Tibial nerve (tissue), 4 donors: ENCODE measurements at regions not wholly inside any gene's neighbourhood (a gene's known extent, or its start where the extent isn't known, plus 50 kb on each side); places are given as distances from the start of the nearest gene placed in this dataset.

ENCODE experiments used
- DNase-seq, 2 donors: peaks; one replicate each; pipeline ENCODE4 v3.0.0-alpha.2; 2019; ENCODE audit warnings: low spot score in 2 of 2
- H3K27ac ChIP-seq, 4 donors: fragments of 200-600 bp; sonication (generic) in 3 of 4; one replicate each; pipeline ENCODE4 v1.5.1; 2017 to 2019; ENCODE audit warnings: mild to moderate bottlenecking in 1 of 4
- H3K27me3 ChIP-seq, 2 donors: fragments of 200-600 bp; sonication (generic) in 1 of 2; one replicate each; pipeline versions ENCODE4 v1.5.1 to v1.6.0; 2017 to 2019
- H3K36me3 ChIP-seq, 3 donors: fragments of 200-600 bp; sonication (generic); one replicate each; pipeline ENCODE4 v1.5.1; 2018 to 2019
- H3K4me1 ChIP-seq, 4 donors: fragments of 200-600 bp; sonication (generic) in 3 of 4; one replicate each; pipeline ENCODE4 v1.5.1; 2017 to 2019
- H3K4me3 ChIP-seq, 4 donors: fragments of 200-600 bp; sonication (generic) in 3 of 4; one replicate each; pipeline ENCODE4 v1.5.1; 2017 to 2019; ENCODE audit warnings: mild to moderate bottlenecking in 1 of 4, moderate library complexity in 1 of 4
- H3K9me3 ChIP-seq, 4 donors: fragments of 200-600 bp; sonication (generic) in 3 of 4; one replicate each; pipeline ENCODE4 v1.5.1; 2017 to 2019
- CTCF ChIP-seq, 5 experiments: fragments of 200-600 bp in 3 of 5; fragments of 450-650 bp in 2 of 5; sonication (generic) in 3 of 5; IDR thresholded peaks; one replicate each; pipeline ENCODE4 v1.5.1; 2016 to 2019; ENCODE audit warnings: antibody characterized with exemption in 5 of 5, mild to moderate bottlenecking in 3 of 5, moderate library complexity in 2 of 5
- EP300 ChIP-seq, 2 donors: sonication (generic); formaldehyde crosslinking; IDR thresholded peaks; one replicate each; pipeline ENCODE4 v1.6.1; 2017; ENCODE audit warnings: antibody characterized with exemption in 2 of 2, mild to moderate bottlenecking in 1 of 2
- POLR2A ChIP-seq, 2 donors: fragments of 450-650 bp; IDR thresholded peaks; one replicate each; pipeline ENCODE4 v1.6.1; 2017; ENCODE audit warnings: antibody characterized with exemption in 2 of 2, mild to moderate bottlenecking in 2 of 2, moderate library complexity in 2 of 2
- WGBS, 2 donors: methylation state at CpG; one replicate each; pipeline ENCODE4 v1.1.5; 2018; 5-methylcytosine and 5-hydroxymethylcytosine counted together

DNA sequence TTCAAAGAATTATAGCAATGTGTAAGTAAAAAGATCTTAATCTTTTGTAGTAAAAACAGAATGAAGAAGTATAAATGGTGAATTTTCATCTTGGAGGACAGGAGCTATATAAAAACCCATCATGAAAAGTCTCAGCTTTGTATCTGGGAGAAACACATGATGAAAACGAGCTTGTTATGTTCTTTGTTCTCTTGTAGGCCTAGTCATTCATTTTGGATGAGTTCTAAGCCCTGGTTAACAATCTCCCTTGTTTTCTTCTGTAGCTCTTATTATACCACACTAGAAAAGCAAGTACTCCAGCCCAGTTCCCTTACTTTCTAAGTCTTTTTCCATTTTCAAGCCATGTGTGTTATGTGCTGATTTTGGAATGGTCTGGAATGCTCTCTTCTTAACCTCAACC is 463.5 kb upstream of the RGS6 start:
- H3K9me3 ChIP-seq = peaks cover 0 to 7% (median 0%) of the 10 kb centered on the region in 4 donors
- no peaks in the 10 kb centered on the region for H3K27me3 ChIP-seq
- TF ChIP-seq CTCF (IDR thresholded peaks at IDR 0.05) (no peak), EP300 (IDR thresholded peaks at IDR 0.05) (no peak), POLR2A (IDR thresholded peaks at IDR 0.05) (no peak)
- peaks cover 0 to 50% (median 7%) of the 10 kb centered on the region in 4 donors for H3K4me1 ChIP-seq
- H3K27ac ChIP-seq = peak overlapping the region in 3 of 4 donors; percentile 6 to 58 (median 46)
- WGBS, 2 donors = 25 to 42% methylated on average over 1 of the region's 1 CpG
- peaks cover 0 to 7% (median 0%) of the 10 kb centered on the region in 3 donors for H3K36me3 ChIP-seq
- H3K4me3 ChIP-seq = no peak overlapping the region
- DNase-seq = no peak

DNA sequence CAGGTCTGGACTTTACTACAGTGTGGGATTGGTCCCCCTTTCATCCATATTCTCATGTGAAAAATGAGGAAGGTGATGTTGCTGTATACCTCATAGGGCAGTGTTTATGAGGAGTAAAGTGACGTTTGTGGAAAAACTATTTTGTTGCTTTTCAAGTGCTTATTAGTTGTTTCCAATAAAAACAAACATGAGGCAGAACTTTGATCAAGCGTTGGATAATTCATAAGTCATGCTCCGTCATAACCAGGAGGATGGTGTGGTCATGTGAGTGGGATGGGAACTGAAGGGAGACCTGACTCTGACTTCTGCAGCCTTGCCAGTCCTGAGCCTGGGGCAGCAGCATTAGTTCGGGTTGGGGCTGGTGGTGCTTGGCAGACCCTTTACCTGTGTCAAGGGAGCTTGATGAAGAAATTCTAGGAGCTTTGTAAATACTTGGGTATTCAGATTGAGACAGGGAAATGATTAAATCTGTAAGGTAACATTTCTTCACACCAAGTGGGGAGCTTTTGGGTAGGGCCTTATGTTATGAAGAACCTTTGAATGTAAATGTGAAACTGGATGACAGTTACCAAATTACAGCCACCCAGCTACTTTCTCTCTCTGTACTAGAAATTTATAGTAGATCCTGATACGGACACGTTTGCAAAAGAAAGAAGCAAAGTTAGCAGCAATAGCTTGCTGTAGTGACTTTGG is 462.4 kb upstream of the RGS6 start:
- Histone ChIP-seq H3K27me3 (no peaks in the 10 kb centered on the region), H3K27ac (peak overlapping the region in 2 of 4 donors; percentile 16 to 58), H3K9me3 (no peaks in the 10 kb centered on the region), H3K4me1 (peaks cover 0 to 61% (median 14%) of the 10 kb centered on the region in 4 donors), H3K4me3 (no peak overlapping the region), H3K36me3 (no peaks in the 10 kb centered on the region)
- no peak for DNase-seq
- 79 to 82% methylated on average over 6 of the region's 6 CpGs for WGBS, 2 donors
- TF ChIP-seq CTCF (IDR thresholded peaks at IDR 0.05) (no peak), POLR2A (IDR thresholded peaks at IDR 0.05) (no peak)

DNA sequence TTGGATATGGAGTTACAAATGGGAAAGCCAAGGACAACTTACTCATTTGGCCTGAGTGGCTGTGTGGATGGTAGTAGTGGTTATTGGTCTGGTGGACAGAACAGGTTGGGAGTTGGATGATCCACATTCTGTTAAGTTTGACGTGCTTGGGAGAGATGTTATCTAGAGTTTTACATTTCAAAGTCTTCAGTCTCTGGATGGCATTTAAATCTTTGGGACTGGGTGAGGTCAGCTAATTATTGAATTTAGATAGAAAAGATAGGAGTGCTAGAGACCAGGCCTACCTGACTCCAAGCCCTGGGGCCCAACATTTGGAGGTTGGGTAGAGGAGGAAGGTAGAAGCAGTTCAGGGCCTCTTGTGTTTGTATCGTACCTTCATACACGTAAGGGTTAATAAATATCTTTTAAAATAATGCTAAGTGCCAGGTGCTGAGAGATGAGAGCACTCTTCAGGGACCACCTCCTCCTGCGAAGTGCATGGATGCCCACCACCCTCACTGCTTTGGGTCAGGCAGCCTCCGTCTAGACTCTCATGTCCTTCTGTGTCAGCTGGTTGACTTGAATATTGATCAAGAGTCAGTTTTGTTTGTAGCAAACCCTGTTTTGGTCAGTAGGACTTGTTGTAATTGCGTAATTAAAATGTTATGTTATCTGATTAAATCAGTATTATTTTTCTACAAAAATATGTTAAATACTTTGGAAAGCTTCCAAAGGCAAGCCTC is 460.4 kb upstream of the RGS6 start:
- H3K4me3 ChIP-seq = no peak overlapping the region
- no peaks in the 10 kb centered on the region for H3K36me3 ChIP-seq
- no peaks in the 10 kb centered on the region for H3K9me3 ChIP-seq
- no peak for DNase-seq
- no peak for TF ChIP-seq CTCF (IDR thresholded peaks at IDR 0.05)
- no peak for TF ChIP-seq POLR2A (IDR thresholded peaks at IDR 0.05)
- peaks cover 0 to 65% (median 16%) of the 10 kb centered on the region in 4 donors for H3K4me1 ChIP-seq
- no peak overlapping the region for H3K27ac ChIP-seq
- 89 to 94% methylated on average over 6 of the region's 6 CpGs for WGBS, 2 donors
- no peaks in the 10 kb centered on the region for H3K27me3 ChIP-seq

- DNase-seq = no peak
- Histone ChIP-seq H3K27me3 (no peaks in the 10 kb centered on the region), H3K4me3 (no peak overlapping the region), H3K27ac (no peak overlapping the region), H3K36me3 (no peaks in the 10 kb centered on the region), H3K4me1 (peaks cover 0 to 57% (median 16%) of the 10 kb centered on the region in 4 donors), H3K9me3 (no peaks in the 10 kb centered on the region)
- 78 to 88% methylated on average over 4 of the region's 4 CpGs for WGBS, 2 donors
- TF ChIP-seq POLR2A (IDR thresholded peaks at IDR 0.05) (no peak), EP300 (IDR thresholded peaks at IDR 0.05) (no peak), CTCF (IDR thresholded peaks at IDR 0.05) (no peak)
Measured at GRCh38 chr14:71472356-71473340, 459.6 kb upstream of the RGS6 start.
